GM12865 (cell line): ENCODE measurements at regions not wholly inside any gene's neighbourhood (a gene's known extent, or its start where the extent isn't known, plus 50 kb on each side); places are given as distances from the start of the nearest gene placed in this dataset.

Experiments
- DNase-seq: peaks from one replicate; pipeline ENCODE4 v3.0.0; 2010; ENCODE audit warnings: low read depth
- H3K4me3 ChIP-seq: 2 replicates; pipeline ENCODE4 v1.5.1; 2011; ENCODE audit warnings: mild to moderate bottlenecking, low read depth, low read length, control low read depth
- TF ChIP-seq, protein P1 (sequence below): IDR thresholded peaks from 2 replicates; pipeline ENCODE4 v1.5.1; 2011; ENCODE audit warnings: low read length, control low read depth, low read depth, inconsistent platforms; ENCODE audit not compliant: insufficient read depth; ENCODE audit errors: missing control alignments

DNA sequence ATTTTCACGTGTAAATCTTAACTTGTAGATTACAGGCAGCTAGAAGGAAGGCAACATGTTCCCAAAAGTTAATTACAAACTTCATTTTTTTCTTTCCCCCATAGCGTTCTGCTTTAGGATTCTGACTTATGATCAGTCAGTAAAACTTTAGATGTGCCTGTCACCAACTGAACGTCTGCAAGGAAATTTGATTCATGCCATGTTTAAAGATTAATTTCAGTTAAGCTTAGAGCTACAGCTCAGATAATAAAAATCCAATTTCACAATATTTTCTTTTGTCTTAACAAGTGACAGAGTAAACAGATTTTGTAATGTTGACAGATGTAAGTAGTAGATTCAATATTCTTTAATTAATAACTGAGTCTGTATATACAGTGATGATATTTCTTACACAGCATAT is 253.1 kb downstream of the NFKBIZ start:
- no peak overlapping the region for H3K4me3 ChIP-seq
- DNase-seq, result no peak
- TF ChIP-seq, protein P1, sequence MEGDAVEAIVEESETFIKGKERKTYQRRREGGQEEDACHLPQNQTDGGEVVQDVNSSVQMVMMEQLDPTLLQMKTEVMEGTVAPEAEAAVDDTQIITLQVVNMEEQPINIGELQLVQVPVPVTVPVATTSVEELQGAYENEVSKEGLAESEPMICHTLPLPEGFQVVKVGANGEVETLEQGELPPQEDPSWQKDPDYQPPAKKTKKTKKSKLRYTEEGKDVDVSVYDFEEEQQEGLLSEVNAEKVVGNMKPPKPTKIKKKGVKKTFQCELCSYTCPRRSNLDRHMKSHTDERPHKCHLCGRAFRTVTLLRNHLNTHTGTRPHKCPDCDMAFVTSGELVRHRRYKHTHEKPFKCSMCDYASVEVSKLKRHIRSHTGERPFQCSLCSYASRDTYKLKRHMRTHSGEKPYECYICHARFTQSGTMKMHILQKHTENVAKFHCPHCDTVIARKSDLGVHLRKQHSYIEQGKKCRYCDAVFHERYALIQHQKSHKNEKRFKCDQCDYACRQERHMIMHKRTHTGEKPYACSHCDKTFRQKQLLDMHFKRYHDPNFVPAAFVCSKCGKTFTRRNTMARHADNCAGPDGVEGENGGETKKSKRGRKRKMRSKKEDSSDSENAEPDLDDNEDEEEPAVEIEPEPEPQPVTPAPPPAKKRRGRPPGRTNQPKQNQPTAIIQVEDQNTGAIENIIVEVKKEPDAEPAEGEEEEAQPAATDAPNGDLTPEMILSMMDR, result no peak

DNA sequence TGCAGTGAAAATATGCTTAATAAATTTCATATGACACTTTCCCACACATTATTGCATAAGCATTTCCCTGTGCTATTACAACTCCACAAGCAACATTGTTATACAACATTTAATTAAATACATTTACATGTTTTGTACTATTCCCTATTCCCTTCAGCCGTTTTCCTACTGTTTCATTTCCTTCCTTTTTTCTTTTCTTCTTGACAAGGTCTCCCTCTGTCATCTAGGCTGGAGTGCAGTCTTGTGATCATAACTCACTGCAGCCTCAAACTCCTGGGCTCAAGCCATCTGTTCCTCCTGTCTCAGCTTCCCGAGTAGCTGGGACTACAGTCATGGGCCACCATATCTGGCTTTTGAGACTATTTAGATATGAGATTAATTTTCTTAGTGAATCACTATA is 254.7 kb downstream of the NFKBIZ start:
- TF ChIP-seq, protein P1, result no peak
- H3K4me3 ChIP-seq, result no peak overlapping the region
- DNase-seq, result no peak

DNA sequence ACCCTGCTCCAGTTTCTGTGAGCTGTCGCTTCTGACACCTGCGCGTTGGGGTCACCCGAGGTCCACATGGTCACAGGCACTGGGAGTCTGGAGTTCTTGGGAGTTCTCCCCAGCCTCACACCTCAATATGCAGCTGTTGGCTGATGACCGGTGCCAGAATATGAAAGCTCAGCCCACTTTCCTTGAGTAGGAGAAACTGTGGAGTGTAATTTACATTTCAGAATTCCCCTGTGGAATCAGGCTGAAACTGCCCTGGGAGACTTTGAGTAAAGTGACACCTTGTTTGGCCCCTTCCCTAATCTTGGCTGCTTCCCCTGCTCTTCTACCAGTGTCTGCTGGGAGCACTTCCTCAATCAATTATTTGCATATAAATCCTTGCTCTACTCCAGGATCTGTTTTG is 255.9 kb downstream of the NFKBIZ start:
- no peak overlapping the region for H3K4me3 ChIP-seq
- TF ChIP-seq, protein P1, result no peak
- no peak for DNase-seq

DNA sequence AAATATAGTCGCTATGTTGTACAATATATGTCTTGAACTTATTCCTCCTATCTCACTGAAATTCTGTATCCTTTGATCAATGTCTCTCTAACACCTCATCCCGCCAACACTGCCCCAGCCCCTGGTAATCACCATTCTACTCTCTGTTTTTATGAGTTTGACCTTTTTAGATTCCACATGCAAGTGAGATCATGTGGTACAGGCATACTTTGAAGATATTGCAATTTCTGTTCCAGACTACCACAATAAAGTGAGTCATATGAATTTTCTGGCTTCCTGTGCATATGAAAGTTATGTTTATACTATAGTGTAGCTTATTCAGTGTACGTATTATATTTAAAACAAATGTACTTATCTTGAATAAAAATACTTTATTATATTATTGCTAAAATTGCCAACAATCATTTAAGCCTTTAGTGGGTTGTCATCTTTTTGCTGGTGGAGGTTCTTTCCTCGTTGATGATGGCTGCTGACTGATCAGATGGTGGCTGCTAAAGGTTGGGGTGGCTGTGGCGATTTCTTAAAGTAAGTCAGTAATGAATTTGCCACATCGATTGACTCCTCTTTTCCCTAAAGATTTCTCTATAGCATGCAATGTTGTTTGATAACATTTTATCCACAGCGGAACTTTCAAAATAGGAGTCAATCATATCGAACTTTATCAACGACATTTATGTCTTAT is 257.2 kb downstream of the NFKBIZ start:
- no peak for DNase-seq
- H3K4me3 ChIP-seq, result no peak overlapping the region
- TF ChIP-seq, protein P1, result no peak

DNA sequence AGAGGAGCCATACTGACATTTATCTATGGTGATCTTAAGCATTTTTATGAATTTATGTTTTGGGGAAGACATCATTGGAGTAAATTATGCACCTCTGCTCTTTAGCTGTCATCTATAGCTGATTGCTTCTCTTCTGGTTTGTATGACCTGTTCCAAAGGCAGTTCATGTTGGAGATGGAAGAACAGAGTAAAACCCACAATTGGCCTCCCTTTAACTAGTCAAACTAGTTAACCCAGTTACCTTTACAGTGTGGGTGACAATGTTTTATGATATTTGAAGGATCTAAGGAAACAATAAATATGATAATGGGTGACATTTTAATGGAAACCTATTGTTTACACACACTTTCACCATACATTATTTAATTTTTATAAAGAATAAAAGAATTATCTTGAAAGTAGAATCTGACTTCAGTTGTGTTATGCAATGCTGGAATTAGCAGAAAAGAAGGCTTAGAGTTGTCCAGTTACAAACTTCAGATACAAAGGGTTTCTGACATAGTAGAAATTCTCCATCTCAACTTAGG is 263.5 kb downstream of the NFKBIZ start:
- no peak for DNase-seq
- no peak overlapping the region for H3K4me3 ChIP-seq
- TF ChIP-seq, protein P1, result no peak

DNA sequence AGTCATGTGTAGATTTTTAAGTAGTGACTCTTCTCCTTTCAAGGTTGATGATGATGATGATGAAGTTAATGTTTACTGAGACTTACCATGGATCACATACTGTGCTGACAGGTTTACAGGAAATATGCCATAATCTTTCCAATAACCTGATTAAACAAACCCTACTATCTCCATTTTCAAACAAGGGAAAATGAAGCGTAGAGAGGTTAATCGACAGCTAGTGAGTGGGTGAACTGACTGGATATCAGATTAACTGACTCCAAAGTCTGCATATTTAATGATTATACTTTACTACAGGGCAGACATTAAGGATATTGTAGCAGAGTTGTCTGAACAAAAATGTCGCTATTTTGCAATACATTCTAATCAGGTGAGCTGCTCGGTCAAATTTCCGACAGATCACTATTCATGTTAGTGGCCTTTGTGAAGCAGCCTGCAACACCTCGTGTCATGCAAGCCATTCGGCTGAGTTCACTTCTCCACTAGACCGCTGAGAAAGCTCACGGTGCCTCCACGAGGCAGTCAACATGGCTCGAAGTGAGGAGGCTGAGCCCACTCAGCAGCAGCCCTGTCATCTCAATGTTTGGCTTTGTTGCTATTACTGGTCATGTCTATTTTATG is 264.2 kb downstream of the NFKBIZ start:
- no peak for DNase-seq
- TF ChIP-seq, protein P1, result no peak
- H3K4me3 ChIP-seq, result no peak overlapping the region
